H1 (cell line): ENCODE measurements at regions not wholly inside any gene's neighbourhood (a gene's known extent, or its start where the extent isn't known, plus 50 kb on each side); places are given as distances from the start of the nearest gene placed in this dataset.

Experiments used
- CBX5 ChIP-seq: fragments of 300-800, 300-1000 bp; sonication (generic); IDR thresholded peaks from 2 replicates; pipeline ENCODE4 v1.7.1; 2016; ENCODE audit warnings: antibody characterized with exemption, low read length, low read depth
- CHD2 ChIP-seq: IDR thresholded peaks from 2 replicates; pipeline ENCODE4 v1.6.1; 2012; ENCODE audit warnings: low read length, improper control_type of control experiment
- EP300 ChIP-seq, 2 experiments: IDR thresholded peaks; 1 replicate in 1 of 2; 2 replicates in 1 of 2; pipeline ENCODE4 v1.6.1; 2011 to 2012; ENCODE audit warnings: low read depth in 2 of 2, low read length in 2 of 2, mild to moderate bottlenecking in 2 of 2, borderline replicate concordance in 1 of 2, inconsistent platforms in 1 of 2, moderate library complexity in 1 of 2
- KDM1A ChIP-seq: fragments of 200-600, 300-600 bp; sonication (generic); IDR thresholded peaks from 2 replicates; pipeline ENCODE4 v1.7.1; 2016; ENCODE audit warnings: mild to moderate bottlenecking, low read length, borderline replicate concordance
- SIN3A ChIP-seq, 2 experiments: IDR thresholded peaks in 1 of 2; conservative IDR thresholded peaks in 1 of 2; 2 replicates each; pipeline ENCODE4 v1.6.1; 2011 to 2012; ENCODE audit warnings: low read length in 2 of 2, improper control_type of control experiment in 1 of 2, low read depth in 1 of 2, mild to moderate bottlenecking in 1 of 2
- SIRT6 ChIP-seq: IDR thresholded peaks from one replicate; pipeline ENCODE4 v1.7.1; 2012; ENCODE audit warnings: low read length, inconsistent platforms
- SP4 ChIP-seq: IDR thresholded peaks from 2 replicates; pipeline ENCODE4 v1.6.1; 2012; ENCODE audit warnings: low read length, inconsistent platforms
- TCF12 ChIP-seq: IDR thresholded peaks from 2 replicates; pipeline ENCODE4 v1.6.1; 2011; ENCODE audit warnings: low read depth, mild to moderate bottlenecking, low read length
- TEAD4 ChIP-seq: IDR thresholded peaks from 2 replicates; pipeline ENCODE4 v1.6.1; 2012; ENCODE audit warnings: low read depth, low read length, inconsistent platforms, mixed read lengths
- TF ChIP-seq, protein P1 (sequence below): fragments of 300-600 bp; sonication (generic); IDR thresholded peaks from 2 replicates; pipeline ENCODE4 v1.7.1; 2012; ENCODE audit warnings: low read length, moderate library complexity, mild to moderate bottlenecking, inconsistent platforms; ENCODE audit not compliant: insufficient replicate concordance

DNA sequence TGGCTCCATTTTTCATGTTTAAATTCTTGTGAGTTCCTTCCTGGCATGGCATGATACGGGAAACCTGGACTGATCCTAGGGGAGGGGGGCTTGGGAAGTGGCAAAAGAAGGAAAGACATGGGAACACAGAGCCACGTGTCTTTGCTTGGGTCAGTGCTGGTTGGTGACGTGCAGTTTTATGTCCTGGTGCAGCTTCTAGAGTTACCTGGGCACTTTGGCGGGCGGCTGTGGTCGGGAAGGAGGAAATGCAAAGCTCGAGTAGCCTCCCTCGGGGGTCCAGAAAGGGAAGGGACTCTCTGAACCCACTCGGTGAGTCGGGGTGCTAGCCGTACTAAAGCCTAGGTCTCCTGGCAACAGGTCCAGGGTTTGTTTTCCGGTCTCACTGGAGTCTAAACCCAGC lies 94.6 kb downstream of the APOB start (continued):
- TF ChIP-seq, protein P1, sequence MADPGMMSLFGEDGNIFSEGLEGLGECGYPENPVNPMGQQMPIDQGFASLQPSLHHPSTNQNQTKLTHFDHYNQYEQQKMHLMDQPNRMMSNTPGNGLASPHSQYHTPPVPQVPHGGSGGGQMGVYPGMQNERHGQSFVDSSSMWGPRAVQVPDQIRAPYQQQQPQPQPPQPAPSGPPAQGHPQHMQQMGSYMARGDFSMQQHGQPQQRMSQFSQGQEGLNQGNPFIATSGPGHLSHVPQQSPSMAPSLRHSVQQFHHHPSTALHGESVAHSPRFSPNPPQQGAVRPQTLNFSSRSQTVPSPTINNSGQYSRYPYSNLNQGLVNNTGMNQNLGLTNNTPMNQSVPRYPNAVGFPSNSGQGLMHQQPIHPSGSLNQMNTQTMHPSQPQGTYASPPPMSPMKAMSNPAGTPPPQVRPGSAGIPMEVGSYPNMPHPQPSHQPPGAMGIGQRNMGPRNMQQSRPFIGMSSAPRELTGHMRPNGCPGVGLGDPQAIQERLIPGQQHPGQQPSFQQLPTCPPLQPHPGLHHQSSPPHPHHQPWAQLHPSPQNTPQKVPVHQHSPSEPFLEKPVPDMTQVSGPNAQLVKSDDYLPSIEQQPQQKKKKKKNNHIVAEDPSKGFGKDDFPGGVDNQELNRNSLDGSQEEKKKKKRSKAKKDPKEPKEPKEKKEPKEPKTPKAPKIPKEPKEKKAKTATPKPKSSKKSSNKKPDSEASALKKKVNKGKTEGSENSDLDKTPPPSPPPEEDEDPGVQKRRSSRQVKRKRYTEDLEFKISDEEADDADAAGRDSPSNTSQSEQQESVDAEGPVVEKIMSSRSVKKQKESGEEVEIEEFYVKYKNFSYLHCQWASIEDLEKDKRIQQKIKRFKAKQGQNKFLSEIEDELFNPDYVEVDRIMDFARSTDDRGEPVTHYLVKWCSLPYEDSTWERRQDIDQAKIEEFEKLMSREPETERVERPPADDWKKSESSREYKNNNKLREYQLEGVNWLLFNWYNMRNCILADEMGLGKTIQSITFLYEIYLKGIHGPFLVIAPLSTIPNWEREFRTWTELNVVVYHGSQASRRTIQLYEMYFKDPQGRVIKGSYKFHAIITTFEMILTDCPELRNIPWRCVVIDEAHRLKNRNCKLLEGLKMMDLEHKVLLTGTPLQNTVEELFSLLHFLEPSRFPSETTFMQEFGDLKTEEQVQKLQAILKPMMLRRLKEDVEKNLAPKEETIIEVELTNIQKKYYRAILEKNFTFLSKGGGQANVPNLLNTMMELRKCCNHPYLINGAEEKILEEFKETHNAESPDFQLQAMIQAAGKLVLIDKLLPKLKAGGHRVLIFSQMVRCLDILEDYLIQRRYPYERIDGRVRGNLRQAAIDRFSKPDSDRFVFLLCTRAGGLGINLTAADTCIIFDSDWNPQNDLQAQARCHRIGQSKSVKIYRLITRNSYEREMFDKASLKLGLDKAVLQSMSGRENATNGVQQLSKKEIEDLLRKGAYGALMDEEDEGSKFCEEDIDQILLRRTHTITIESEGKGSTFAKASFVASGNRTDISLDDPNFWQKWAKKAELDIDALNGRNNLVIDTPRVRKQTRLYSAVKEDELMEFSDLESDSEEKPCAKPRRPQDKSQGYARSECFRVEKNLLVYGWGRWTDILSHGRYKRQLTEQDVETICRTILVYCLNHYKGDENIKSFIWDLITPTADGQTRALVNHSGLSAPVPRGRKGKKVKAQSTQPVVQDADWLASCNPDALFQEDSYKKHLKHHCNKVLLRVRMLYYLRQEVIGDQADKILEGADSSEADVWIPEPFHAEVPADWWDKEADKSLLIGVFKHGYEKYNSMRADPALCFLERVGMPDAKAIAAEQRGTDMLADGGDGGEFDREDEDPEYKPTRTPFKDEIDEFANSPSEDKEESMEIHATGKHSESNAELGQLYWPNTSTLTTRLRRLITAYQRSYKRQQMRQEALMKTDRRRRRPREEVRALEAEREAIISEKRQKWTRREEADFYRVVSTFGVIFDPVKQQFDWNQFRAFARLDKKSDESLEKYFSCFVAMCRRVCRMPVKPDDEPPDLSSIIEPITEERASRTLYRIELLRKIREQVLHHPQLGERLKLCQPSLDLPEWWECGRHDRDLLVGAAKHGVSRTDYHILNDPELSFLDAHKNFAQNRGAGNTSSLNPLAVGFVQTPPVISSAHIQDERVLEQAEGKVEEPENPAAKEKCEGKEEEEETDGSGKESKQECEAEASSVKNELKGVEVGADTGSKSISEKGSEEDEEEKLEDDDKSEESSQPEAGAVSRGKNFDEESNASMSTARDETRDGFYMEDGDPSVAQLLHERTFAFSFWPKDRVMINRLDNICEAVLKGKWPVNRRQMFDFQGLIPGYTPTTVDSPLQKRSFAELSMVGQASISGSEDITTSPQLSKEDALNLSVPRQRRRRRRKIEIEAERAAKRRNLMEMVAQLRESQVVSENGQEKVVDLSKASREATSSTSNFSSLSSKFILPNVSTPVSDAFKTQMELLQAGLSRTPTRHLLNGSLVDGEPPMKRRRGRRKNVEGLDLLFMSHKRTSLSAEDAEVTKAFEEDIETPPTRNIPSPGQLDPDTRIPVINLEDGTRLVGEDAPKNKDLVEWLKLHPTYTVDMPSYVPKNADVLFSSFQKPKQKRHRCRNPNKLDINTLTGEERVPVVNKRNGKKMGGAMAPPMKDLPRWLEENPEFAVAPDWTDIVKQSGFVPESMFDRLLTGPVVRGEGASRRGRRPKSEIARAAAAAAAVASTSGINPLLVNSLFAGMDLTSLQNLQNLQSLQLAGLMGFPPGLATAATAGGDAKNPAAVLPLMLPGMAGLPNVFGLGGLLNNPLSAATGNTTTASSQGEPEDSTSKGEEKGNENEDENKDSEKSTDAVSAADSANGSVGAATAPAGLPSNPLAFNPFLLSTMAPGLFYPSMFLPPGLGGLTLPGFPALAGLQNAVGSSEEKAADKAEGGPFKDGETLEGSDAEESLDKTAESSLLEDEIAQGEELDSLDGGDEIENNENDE, result no peak
- TF ChIP-seq EP300 (IDR thresholded peaks at IDR 0.05; ENCODE audit: borderline replicate concordance in 1 of 2, low read depth in 2 of 2, low read length in 2 of 2), result no peak
- TF ChIP-seq SP4, result no peak
- no peak for TF ChIP-seq SIRT6
- no peak for TF ChIP-seq SIN3A (conservative IDR thresholded peaks at IDR 0.05 in 1 of 2, IDR thresholded peaks at IDR 0.05 in 1 of 2; ENCODE audit: low read depth in 1 of 2, low read length in 2 of 2)
- TF ChIP-seq TCF12, result no peak
- TF ChIP-seq TEAD4, result no peak
- TF ChIP-seq CHD2, result no peak
- TF ChIP-seq CBX5, result no peak
- TF ChIP-seq KDM1A, result no peak
